22Rv1 (cell line): ENCODE measurements at regions not wholly inside any gene's neighbourhood (a gene's known extent, or its start where the extent isn't known, plus 50 kb on each side); places are given as distances from the start of the nearest gene placed in this dataset.

Experiments used
- CTCF ChIP-seq: fragments of 450-650 bp; IDR thresholded peaks from 2 replicates; pipeline ENCODE4 v1.5.1; 2017; ENCODE audit warnings: mild to moderate bottlenecking
- ZFX ChIP-seq: fragments of 450-650 bp; IDR thresholded peaks from 2 replicates; pipeline ENCODE4 v1.6.1; 2017; ENCODE audit warnings: antibody characterized with exemption, borderline replicate concordance

GRCh38 chr2:221691571-221691970, 119.5 kb upstream of the EPHA4 start:
- TF ChIP-seq CTCF (no peak), ZFX (no peak)
